Heart right ventricle (tissue), 16 donors: ENCODE measurements at regions not wholly inside any gene's neighbourhood (a gene's known extent, or its start where the extent isn't known, plus 50 kb on each side); places are given as distances from the start of the nearest gene placed in this dataset.

Experiments used
- ATAC-seq, 8 donors: fragments of 200-7000 bp; cut with Tn5 transposase; one replicate each; pipeline ENCODE4 v1.9.1; 2020; ENCODE audit warnings: mild to moderate bottlenecking in 8 of 8, moderate library complexity in 8 of 8, moderate number of reproducible peaks in 1 of 8
- DNase-seq, 2 donors: peaks; one replicate each; pipeline ENCODE4 v3.0.0-alpha.2; 2020
- H3K27ac ChIP-seq, 10 donors: fragments of 200-600 bp; sonication (generic) in 2 of 10; one replicate each; pipeline versions ENCODE4 v1.5.0 to v1.8.0; 2020 to 2022; ENCODE audit warnings: mild to moderate bottlenecking in 3 of 10
- H3K27me3 ChIP-seq, 7 donors: fragments of 200-600 bp; one replicate each; pipeline ENCODE4 v1.8.0; 2021 to 2022; ENCODE audit warnings: mild to moderate bottlenecking in 2 of 7
- H3K36me3 ChIP-seq, 9 donors: fragments of 200-600 bp; sonication (generic) in 1 of 9; one replicate each; pipeline versions ENCODE4 v1.5.0 to v1.8.0; 2020 to 2022; ENCODE audit warnings: mild to moderate bottlenecking in 2 of 9
- H3K4me1 ChIP-seq, 9 donors: fragments of 200-600 bp; sonication (generic) in 1 of 9; one replicate each; pipeline versions ENCODE4 v1.5.0 to v1.8.0; 2020 to 2022; ENCODE audit warnings: mild to moderate bottlenecking in 4 of 9
- H3K4me3 ChIP-seq, 10 donors: fragments of 200-600 bp; sonication (generic) in 2 of 10; one replicate each; pipeline versions ENCODE4 v1.5.0 to v1.8.0; 2020 to 2022; ENCODE audit warnings: mild to moderate bottlenecking in 7 of 10, moderate library complexity in 2 of 10
- H3K9me3 ChIP-seq, 11 donors: fragments of 200-600 bp in 10 of 11; sonication (generic) in 2 of 11; one replicate each; pipeline versions ENCODE4 v1.5.0 to v1.8.0; 2013 to 2022; ENCODE audit warnings: mild to moderate bottlenecking in 2 of 11, control low read depth in 1 of 11, moderate library complexity in 1 of 11
- CTCF ChIP-seq, 9 donors: fragments of 200-600 bp; sonication (generic) in 2 of 9; IDR thresholded peaks; one replicate each; pipeline versions ENCODE4 v1.5.0 to v1.8.0; 2021 to 2022; ENCODE audit warnings: antibody characterized with exemption in 9 of 9, mild to moderate bottlenecking in 5 of 9, moderate library complexity in 1 of 9
- WGBS, 2 donors: extraction: QIAGEN DNeasy Blood & Tissue Kit; methylation state at CpG; one replicate each; pipeline ENCODE4 v1.1.7; 2013; ENCODE audit warnings: inconsistent platforms in 1 of 2; 5-methylcytosine and 5-hydroxymethylcytosine counted together
- intact Hi-C, 10 donors: fragments of 100-400 bp; cut with DNase I; formaldehyde crosslinking; loops; one replicate each; pipeline versions ENCODE4 v1.11.1 to v1.14.2; 2022
- donor health status: Arrhythmogenic right ventricular cardiomyopathy.
- donor health status: ischemic (EF 13 %, LVEDD 7.1; RV severe dilation, severe dysfunction).
- donor health status: healthy with polysubstance abuse.
- donor health status: DM: no; HTN: yes; CAD: no.
- donor health status: DM: no; HTN: no; CAD: no.
- donor health status: ischemic (EF 25% LVEDD 6.9; RV normal size, moderate dysfunction).
- donor health status: ischemic (EF 25% LVEDD 5.7; RV mildly dilated, moderate dysfunction).
- donor health status: healthy.
- donor health status: DM: yes; HTN: yes; CAD: no.
- donor health status: Ischemic cardiomyopathy.
- donor health status: ischemic (EF 35%, LVEDD 5.7; RV mildly dilated, moderate dysfunction).
- donor health status: nonischemic (EF 11% LVEDD 7.7; RV severe dilation, severe dysfunction).
- donor health status: DM: yes; HTN: yes; CAD: no.
- donor health status: PGD.
- donor health status: ischemic (EF 29% LVEDD 5.4; RV normal size, mild dysfunction).
- donor health status: nonischemic (EF 23%, LVEDD 6.1; RV moderate dilation, normal function).

DNA sequence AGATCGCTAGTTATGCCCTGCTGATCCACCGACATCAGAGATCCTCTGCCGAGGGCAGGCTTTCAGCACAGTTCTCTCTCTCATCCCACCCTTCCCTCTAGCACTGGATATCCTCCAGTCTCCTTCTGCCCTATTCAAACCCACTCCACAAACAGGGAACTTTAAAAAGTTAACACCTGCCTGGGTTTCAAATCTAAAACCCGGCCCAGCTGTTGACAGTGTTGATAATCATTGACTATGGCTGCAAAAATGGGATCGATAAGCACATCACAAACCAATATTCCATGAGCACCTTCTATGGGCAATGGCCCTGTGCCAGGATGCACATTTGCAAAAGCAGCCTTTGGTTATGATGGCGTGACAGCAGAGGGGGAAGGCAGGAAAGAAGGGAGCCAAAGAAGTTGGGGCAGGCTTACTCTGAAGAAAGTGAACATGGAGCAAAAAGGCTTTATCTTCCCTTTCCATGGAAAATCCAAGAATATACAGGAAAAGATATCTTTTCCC is 482.3 kb upstream of the KLHL29 start:
- intact Hi-C loops: loop anchor here in 2 of 10 donors (10.0 kb wide), 2 partner anchors 442 to 452 kb away; no protein-coding TSS in a partner anchor
- H3K36me3 ChIP-seq: no peaks in the 10 kb centered on the region
- 80 to 84% methylated on average over 6 of the region's 6 CpGs for WGBS, 2 donors
- peaks cover 0 to 7% (median 0%) of the 10 kb centered on the region in 7 donors for H3K27me3 ChIP-seq
- no peak overlapping the region for H3K4me3 ChIP-seq
- no peaks in the 10 kb centered on the region for H3K4me1 ChIP-seq
- ATAC-seq (no peak), DNase-seq (no peak)
- H3K27ac ChIP-seq: no peak overlapping the region
- no peaks in the 10 kb centered on the region for H3K9me3 ChIP-seq
- no peak for TF ChIP-seq CTCF (IDR thresholded peaks at IDR 0.05)

- Histone ChIP-seq H3K9me3 (no peaks in the 10 kb centered on the region), H3K27me3 (peaks cover 0 to 7% (median 0%) of the 10 kb centered on the region in 7 donors), H3K36me3 (no peaks in the 10 kb centered on the region), H3K27ac (no peak overlapping the region), H3K4me3 (no peak overlapping the region), H3K4me1 (no peaks in the 10 kb centered on the region)
- TF ChIP-seq CTCF (IDR thresholded peaks at IDR 0.05): no peak
- no peak for ATAC-seq
- no peak for DNase-seq
- WGBS, 2 donors: 63 to 67% methylated on average over 1 of the region's 1 CpG
- intact Hi-C loops: loop anchor here in 2 of 10 donors (10.0 kb wide), 2 partner anchors 441 to 451 kb away; no protein-coding TSS in a partner anchor
Observed at GRCh38 chr2:22903616-22904015, 481.4 kb upstream of the KLHL29 start.

DNA sequence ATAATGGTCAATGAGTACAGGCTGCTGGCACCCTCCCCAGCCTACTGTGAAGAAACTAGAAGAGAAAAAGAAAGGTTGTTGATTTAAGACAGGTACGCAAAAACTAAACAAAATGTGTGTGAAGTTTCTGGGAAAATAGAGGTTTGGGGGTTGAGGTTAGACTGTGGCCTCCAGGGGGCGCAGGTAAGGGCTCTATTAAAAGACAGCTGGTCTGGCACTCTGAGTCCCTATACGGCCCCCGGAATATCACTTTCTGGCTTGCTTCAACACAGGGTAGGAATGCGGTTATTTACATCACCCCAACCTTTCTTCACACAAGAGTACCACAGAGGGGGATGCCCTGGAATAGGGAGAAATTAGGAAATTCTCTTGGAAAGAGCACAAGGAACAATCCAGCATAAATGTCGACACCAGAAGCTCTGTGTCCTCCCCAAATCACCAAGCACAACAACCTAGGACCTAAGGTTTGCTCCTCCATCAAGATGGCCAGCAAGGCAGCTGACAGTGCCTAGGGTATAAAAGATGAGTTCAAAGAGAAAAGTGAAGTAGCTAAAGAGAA is 480.8 kb upstream of the KLHL29 start:
- H3K9me3 ChIP-seq: no peaks in the 10 kb centered on the region
- 38 to 47% methylated on average over 6 of the region's 6 CpGs for WGBS, 2 donors
- peak in 1 of 8 donors; percentile 55 for ATAC-seq
- no peak overlapping the region for H3K27ac ChIP-seq
- H3K36me3 ChIP-seq: no peaks in the 10 kb centered on the region
- H3K27me3 ChIP-seq: peaks cover 0 to 7% (median 0%) of the 10 kb centered on the region in 7 donors
- intact Hi-C loops: loop anchor here in 2 of 10 donors (10.0 kb wide), 2 partner anchors 441 to 451 kb away; no protein-coding TSS in a partner anchor
- DNase-seq: peak; percentile 13 to 17
- TF ChIP-seq CTCF (IDR thresholded peaks at IDR 0.05): peak; percentile 9 to 64 (median 51)
- no peaks in the 10 kb centered on the region for H3K4me1 ChIP-seq
- no peak overlapping the region for H3K4me3 ChIP-seq

GRCh38 chr2:22907330-22907729 is 477.6 kb upstream of the KLHL29 start:
- TF ChIP-seq CTCF (IDR thresholded peaks at IDR 0.05): no peak
- H3K27ac ChIP-seq: no peak overlapping the region
- intact Hi-C loops: loop anchor here in 3 of 10 donors (5.0 to 10.0 kb wide), 3 partner anchors 437 to 447 kb away; no protein-coding TSS in a partner anchor
- ATAC-seq: peak in 2 of 8 donors; percentile 72 to 95
- H3K4me3 ChIP-seq: no peak overlapping the region
- WGBS, 2 donors: 62 to 65% methylated on average over 2 of the region's 2 CpGs
- H3K36me3 ChIP-seq: no peaks in the 10 kb centered on the region
- H3K9me3 ChIP-seq: no peaks in the 10 kb centered on the region
- peaks cover 0 to 3% (median 0%) of the 10 kb centered on the region in 7 donors for H3K27me3 ChIP-seq
- no peaks in the 10 kb centered on the region for H3K4me1 ChIP-seq
- no peak for DNase-seq
